ENCODE measurements at regions not wholly inside any gene's neighbourhood (a gene's known extent, or its start where the extent isn't known, plus 50 kb on each side); places are given as distances from the start of the nearest gene placed in this dataset.

DNA sequence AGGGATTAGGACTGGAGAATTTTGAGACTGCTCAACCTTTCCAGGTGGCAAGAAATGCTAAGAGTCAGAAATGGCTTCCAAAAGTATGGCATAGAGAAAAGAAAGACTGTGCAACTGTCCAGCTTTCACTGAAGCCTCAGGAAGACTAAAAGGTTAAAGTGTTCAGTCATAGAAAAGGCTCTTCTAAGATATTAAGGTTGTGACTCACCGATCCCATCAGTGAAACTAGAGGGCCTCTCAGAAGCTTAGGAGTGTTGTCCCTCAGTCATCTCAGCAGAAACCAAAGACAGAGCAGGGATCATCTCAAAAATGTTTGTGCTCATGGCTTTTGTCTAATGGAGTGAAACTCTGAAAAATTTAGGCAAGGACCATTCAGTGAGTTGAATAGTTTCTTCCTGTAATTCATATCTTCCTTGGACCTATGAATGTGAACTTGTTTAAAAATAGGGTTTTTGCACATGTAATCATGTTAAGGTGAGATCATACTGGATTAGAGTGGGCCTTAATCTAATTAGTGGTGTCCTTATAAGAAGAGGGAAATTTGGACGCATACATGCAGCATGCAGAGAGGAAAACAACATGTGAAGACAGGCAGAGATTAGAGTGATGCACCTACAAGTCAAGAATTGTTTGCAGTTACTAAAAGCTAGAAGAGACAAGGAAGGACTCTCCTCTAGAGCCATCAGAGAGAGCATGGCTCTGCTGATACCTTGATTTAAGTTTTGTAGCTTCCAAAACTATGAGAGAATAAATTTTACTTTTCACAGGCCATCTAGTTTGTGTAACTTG lies 71.3 kb downstream of the RPE65 start:
- peak; percentile 74 for DNase-seq (ENCODE audit: low read depth)

DNA sequence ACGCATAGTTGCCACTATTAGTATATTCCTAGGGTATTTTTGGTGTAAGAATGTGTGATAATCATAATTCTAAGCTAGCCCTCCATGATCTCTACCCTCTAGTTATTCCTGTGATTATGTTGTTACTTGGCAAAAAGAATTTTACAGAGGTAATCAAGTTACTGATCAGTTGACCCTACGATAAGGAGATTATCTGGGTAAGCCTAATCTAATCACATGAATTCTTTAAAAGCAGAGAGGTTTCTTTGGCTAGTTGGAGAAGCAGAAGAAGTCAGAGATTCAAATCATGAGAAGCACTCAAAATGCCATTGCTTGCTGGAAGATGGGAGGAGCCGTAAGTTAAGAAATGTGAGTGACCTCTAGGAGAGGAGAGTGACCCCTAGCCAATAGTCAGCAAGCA lies 72.7 kb downstream of the RPE65 start:
- no peak for DNase-seq (ENCODE audit: low read depth)

DNA sequence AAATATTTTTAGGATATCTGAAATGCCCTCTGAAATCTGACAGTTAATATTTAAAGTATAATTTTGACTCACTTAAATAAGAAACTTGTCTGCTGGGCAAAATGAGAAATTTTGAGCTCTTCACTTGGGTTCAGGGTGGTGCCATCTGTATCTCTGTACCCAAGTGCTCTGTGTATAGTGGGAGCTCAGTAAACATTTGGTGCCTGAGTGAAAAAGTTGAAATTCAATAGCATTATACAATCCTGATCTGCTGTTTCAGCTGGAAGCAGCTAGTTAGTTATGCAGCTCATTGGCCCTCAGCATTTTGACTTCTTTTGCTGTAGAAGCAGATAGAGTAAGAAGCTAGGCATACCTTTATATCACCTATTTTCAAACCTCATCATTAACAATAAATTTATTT lies 73.3 kb downstream of the RPE65 start:
- no peak for DNase-seq (ENCODE audit: low read depth)

DNA sequence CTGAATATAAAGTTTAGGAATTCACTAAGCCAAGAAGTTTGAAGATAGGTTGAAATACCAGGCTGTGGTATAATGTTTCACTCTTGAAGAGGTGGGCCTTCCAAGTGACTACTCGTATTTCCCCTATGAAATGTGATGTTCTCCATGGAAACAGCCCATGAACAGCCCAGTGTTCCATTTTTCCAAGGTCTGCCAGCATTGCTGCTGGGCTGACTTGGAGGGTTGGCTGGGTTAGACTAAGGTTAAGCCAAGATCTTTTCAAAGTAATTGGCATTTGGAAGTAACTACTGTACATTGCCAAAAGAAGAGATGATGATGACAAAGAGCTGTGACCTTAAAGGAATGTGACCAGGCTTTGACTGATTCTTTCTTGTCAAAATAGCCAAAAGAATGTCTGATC lies 73.8 kb downstream of the RPE65 start:
- no peak for DNase-seq (ENCODE audit: low read depth)

DNA sequence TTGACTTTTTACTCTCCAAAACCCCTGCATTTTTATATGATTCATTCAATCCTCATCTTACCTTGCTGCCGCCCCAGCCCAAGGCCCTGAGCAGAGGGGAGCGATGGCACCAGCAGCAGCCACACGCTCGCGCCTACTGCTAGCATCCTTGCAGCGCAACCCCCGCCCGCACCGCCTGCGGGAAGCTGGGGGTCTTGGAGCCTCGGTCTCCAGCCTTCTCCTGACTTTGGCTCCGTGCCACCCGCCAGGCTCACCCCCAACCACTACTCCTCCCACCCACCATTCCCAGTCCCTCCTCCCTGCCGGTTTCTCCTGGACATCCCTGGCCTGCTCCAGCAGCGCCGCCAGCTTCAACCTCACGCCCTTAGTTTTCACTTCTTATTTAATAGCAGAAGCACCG lies 76.6 kb downstream of the RPE65 start:
- no peak for DNase-seq (ENCODE audit: low read depth)

DNA sequence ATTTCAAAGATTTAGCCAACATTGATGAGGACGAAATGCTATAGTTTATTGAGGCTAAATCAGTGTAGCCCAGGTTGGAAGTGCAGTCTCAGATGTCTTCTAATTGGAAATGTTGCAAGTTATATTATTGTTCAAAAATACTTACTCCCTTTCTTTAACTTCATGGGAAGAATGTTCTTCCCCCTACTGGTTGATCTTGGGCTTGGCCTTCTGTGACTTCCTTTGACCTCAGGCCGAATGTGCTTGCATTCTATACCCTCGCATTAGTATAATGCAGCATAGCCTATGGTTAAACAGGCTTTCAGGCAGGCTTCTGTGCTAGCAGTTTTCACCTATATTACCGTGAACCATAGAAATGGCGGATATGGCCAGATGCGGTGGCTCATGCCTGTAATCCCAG lies 77.3 kb downstream of the RPE65 start:
- DNase-seq (ENCODE audit: low read depth), result no peak

DNA sequence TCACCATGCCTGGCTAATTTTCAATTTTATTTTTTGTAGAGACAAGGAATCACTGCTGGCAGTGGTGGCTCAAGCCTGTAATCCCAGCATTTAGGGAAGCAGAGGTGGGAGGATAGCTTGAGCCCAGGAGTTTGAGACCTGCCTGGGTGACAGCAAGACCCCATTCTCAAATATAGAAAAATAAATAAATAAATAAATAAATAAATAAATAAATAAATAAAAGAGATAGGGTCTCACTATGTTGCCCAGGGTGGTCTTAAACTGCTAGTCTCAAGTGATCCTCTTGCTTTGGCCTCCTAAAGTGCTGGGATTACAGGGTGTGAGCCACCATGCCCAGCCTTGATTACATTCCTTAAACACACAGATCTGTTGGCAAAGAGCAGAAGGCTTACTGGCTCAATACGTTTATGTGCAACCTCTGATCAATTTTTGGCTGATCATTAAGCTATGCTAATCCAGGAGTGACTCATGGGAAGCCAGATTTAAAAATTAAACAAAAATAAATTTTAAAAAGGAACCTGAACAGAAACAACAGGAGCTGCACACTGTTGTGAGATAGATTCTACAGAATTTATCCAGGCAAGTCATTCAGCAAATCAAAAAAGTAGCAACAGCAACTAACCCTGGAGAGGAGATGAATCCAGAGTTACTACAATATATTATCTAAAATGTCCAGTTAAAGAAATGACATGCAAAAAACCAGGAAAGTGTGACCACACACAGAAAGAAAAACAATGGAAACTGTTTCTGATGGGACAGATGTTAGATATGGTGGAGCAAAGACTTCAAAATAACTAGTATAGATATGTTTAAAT lies 79.4 kb downstream of the RPE65 start:
- no peak for DNase-seq (ENCODE audit: low read depth)

DNA sequence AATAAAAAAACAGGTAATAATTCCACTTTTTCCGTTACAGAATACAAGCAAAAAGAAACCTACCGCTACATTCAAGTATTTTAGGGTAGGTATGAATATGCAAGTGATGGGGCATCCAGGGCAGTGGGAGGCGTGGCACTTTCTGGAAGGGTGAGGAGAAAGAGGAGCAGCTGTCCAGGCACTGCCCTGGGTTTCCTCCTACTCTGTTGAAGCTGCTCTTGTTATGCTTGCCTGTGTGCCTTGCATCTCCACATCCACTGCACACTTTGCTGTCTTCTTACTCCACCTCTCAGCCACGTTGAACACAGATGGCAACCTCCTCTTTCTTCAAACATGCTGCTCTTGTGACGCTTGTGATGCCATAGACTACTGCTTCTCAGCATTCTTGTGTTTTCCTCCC lies 83.2 kb downstream of the RPE65 start:
- no peak for DNase-seq (ENCODE audit: low read depth)

DNA sequence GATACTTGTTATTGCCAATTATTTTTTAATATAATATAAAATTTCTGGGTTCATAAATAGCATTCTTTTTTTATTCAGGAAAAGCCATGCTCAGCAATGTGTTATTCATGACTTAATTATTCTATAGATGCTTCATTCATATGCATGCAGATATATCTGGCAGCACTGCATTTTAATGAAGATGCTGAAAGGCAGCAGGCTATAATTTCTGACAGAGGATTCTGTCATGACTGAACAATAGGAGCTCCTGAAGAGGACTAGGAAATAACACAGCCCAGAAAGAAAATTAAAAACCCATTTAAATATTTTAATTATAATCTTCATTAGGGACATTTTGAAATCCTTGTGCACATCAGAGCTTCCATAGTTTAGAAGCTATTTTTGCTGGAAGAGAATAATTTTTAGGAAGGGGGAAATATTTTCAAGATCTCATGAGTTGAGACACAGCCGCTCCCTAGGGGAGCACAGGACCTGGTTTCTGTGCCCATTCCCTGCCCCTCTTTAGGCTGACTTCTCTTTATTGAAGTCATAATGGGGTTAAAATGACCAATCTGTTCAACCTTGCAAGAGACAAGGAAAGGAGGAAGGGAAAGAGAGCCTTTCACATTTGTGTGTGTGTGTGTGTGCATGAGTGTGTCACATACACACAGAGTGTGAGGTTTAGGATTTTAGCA lies 83.9 kb downstream of the RPE65 start:
- no peak for DNase-seq (ENCODE audit: low read depth)

DNA sequence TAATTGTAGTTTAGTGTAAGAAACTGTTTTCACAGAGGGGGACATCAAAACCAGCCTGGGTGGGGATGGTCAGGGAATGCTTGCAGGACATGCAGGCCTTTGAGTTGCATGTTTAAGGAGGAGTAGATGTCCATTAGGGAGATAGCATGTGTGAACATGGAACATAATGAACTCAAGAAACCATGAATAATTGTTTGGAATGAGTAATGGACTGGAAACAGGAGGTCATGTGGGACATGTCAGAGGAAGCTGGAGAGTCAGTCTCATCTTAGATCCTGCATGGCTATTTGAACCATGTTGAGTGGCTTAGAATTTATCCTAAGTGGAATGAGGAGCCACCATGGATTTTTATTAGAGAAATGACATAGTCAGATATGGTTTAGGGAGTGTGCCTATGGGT lies 86.4 kb downstream of the RPE65 start:
- DNase-seq (ENCODE audit: low read depth), result peak; percentile 26

DNA sequence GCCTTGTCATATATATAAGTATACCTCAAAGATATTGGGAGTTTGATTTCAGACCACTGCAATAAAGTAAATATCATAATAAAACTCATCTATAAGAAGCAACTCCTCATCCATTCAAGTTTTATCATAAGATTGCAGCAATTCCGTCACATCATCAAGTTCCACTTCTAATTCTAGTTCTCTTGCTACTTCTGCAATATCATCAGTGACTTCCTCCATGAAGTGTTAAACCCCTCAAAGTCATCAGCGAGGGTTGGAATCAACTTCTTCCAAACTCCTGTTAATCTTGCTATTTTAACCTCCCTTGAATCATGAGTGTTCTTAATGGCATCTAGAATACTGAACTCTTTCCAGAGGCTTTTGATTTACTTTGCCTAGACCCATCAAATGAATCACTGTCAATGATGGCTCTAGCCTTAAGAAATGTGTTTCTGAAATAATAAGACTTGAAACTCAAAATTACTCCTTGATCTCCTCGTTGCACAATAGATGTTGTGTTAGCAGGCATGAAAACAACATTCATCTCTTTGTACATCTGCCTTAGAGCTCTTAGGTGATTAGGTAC lies 88.3 kb downstream of the RPE65 start:
- DNase-seq (ENCODE audit: low read depth), result no peak

DNA sequence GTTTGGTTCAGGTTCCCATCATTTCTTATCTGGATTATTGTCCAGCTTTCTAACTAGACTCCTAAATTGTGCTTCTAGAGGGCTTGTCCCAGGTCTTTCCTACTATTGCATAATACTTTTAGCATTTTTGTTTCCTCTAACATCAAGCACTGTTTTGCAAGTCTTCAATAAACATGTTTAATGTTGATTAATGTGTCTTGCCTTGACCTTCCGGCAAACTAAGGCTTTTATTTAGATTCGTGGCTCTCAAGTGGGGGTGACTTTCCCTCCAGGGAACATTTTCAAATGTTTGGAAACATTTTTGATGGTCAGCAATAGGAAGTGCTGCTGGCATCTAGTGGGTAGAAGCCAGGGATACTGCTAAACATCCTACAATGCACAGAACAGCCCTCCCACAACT lies 90.7 kb downstream of the RPE65 start:
- no peak for DNase-seq (ENCODE audit: low read depth)

DNA sequence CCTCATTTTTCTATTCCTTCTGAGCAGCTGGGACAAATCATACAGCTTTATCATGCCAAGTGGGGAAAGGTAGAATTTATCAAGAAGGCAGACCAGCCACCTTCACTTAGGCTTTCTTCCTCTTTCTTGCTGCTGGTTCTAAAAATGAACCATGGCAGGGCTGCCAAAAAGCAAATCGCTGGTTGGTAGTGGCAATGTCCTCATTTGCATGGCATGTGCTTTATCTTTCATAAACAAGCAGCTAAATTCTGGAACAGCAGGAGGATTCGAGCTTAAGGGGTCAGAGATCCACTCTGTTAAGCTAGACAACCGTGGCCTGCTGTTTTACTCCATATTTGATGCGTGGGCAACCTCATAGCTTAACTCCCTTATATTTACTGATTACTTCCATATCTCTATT lies 91.3 kb downstream of the RPE65 start:
- no peak for DNase-seq (ENCODE audit: low read depth)

DNA sequence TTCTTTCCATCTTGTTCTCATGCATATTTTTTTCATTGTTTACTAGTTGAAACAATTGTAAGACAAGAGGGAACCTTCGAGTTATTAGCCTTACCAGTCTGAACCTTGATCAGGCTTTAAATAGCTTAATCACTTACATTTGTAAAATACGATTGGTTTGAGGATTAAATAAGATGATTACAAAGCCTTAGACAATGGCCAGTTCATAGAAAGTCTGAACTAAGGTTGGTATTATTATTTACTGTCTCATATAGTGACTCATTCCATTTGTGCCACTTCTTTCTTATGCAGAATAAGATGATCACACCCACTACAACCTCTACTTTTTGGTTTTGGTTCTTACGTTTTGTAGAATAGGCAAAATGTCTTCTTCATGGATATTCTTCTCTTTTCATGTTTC lies 94.1 kb downstream of the RPE65 start:
- no peak for DNase-seq (ENCODE audit: low read depth)

DNA sequence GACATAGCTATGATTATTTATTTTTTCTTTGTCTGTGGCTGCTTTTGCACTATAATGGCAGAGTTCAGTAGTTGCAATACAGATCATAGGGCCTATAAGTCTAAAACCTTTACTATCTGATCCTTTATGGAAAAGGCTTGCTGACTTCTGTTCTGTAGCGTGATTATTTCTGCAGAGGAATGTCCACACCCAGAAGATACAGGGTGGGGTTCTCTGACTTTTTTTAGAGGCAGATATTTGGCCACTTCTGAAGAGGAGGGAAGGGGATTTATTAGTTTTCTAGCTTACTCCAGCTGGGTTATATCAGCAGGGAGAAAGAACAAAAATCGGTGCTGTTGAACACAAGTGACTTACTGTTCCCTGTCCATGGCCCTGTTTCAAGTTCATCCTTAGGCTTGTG lies 97.6 kb downstream of the RPE65 start:
- no peak for DNase-seq (ENCODE audit: low read depth)

DNA sequence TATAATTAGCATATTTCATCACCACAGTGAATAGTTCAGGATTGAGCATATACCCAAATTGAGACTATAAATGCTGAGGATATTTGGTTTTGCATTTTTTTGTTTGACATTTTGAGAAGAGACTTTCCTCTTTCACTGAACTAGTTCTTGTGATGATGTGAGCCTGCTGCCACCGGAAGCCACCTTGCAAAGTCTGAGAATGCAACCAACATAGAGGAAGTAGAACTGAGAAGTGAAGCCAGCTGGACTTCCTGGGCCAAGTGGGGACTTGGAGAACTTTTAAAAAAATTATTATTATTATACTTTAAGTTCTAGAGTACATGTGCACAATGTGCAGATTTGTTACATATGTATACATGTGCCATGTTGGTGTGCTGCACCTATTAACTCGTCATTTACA lies 102.3 kb downstream of the RPE65 start:
- no peak for DNase-seq (ENCODE audit: low read depth)

DNA sequence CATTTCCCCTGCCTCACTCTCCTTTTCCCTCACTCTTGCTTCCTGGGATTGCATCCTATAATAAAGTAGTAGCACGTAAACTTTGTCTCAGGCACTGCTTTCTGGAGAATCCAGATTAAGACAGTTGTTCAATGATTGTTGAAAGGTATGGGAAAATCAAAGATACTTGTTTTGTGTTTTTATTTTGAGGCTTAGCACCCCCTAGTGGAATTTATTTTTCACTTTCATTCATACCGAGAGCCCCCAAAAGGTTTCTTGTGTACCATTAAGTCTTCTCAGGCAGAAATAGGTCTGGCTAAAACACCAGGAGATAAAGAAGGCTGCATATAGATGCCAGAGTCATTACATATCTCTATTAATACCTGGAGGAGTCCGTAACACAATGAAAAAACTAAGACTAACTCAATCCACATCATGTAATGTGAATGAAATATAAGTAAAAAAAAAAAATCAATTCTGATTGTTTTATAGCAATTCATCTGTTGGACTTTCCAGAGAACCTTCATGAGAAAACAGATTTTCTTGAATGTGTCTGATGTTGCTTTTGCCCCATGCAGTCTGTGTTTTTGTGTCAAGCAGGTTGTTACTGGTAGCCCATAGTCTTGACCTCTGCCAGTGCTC lies 103.5 kb downstream of the RPE65 start:
- DNase-seq (ENCODE audit: low read depth), result peak; percentile 39

DNA sequence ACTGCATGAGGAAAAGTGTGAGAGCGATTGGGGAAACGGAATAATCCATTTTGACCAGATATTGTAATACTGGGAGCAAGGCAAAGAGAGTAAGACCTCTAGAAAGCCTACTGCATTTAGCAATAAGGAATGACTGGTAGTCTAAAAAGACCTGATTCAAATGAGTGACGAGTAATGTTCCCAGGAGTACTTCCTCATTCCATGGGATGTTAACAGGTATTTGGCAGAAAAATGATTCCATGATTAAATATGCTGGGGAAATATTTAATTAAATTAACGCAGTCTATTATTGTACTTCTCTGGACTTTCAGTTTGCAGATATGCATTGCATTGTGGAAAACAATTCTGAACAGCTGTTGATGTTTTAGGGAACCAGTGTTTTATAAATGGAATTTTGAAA lies 105.5 kb downstream of the RPE65 start:
- no peak for DNase-seq (ENCODE audit: low read depth)

DNA sequence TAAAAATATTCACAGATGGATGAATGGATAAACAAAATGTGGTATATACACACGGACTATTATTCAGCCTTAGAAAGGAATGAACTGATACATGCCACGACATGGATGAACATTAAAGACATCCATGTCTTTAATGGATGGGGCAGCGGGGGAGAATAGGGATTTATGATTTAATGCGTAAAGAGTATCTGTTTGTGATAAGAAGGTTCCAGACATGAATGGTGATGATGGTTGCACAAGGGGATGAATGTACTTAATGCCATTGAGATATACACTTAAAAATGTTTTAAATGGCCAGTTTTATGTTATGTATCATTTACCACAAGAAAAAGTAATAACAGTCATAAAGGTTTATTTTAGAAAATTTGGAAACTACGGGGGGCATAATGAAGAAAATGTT lies 108.6 kb upstream of the WLS start:
- DNase-seq (ENCODE audit: low read depth), result no peak

DNA sequence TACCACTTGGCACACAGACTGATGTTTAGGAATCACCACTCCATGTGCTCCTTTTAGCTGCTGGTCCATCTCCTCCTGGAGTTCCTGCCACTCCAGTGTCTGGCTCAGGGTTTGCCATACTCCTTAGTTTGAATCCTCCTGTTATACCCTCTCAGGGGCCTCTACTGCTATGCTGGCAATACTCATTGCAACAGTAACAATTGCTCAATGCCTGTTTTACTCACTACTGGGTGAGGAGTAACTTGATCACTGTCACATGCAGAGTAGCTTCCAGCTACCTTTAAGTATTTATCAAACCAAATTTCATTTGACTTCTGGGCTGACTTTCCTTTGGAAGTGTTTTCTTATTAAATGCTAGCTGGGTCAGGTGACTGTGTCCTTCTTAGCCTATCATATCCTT lies 107.2 kb upstream of the WLS start:
- DNase-seq (ENCODE audit: low read depth), result peak; percentile 47

DNA sequence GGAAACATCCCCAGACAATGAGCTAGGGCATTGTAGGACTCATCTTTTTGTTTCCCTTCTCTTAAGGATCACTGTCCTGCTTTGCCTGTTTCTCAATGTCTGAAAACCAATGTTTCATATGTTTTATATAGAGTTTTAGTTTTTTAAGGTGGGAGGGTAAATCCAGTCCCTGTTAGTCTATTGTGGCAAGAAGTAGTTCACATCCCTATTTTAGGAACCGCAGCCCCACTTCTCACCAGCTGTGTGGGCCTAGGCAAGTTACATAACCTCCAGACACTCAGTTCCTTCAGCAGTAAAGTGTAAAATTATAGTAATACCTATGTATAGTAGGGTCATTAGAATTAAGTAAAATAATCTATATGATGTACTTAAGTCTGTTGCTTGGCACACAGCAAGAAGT lies 105.8 kb upstream of the WLS start:
- DNase-seq (ENCODE audit: low read depth), result no peak

DNA sequence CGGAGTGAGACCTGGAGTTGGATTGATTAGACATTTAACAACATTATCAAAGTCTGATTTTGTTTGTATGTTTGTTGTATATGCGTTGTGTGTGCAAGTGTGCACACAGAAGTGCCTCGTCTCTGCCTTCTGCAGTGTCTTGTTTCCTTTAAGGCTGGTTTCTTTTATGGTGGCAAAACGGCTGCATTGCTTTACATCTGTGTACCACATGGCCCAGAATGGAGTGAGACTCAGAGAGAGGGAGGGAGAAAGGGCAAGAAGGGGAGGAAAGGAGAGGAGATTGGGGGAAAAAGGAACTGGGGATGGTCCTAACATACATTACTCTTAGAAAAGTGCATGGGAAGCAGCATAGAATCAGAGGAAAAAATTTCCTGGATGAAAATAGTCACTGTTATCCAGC lies 99.7 kb upstream of the WLS start:
- DNase-seq (ENCODE audit: low read depth), result no peak

Data from LHCN-M2 (cell line).